ENCODE measurements at regions not wholly inside any gene's neighbourhood (a gene's known extent, or its start where the extent isn't known, plus 50 kb on each side); places are given as distances from the start of the nearest gene placed in this dataset.

DNA sequence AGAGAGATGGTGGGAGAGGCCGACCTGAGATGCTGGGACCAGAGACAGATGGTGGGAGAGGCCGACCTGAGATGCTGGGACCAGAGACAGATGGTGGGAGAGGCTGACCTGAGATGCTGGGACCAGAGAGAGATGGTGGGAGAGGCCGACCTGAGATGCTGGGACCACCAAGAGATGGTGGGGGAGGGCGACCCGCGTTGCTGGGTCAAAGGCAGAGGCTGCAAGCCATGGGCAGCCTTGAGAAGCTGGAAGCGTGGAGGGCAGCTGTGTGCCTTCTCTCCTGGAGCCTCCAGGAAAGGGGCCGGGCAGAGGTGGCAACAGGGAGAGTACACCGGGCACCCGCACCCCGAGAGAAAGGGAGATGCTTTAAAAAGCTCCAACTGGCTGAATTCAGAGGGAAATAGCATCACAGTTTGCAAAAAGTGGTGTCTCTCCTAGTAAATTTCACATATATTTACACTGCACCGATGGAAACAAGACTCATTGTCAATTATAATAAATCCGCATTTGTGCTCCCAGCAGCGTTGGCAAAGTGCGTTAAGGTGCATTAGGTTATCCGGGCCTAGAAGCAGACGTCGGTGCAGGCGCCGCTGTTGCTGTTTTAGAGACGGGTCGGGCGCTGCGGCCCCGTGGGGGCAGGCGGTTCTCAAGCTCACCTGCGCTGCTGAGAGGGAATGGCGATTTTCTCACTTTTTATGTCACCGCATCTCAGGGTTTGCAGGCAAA is 132.4 kb downstream of the DLL1 start:
- Histone ChIP-seq H4K20me1 (ENCODE audit: insufficient read depth) (no peaks in the 10 kb centered on the region), H3K4me2 (ENCODE audit: unreplicated experiment) (no peak overlapping the region), H2AFZ (no peak overlapping the region), H3K9ac (no peak overlapping the region), H3K9me2 (ENCODE audit: insufficient read depth) (no peaks in the 10 kb centered on the region), H3K4me3 (no peak overlapping the region), H3K27me3 (replicated peaks; ENCODE audit: insufficient read depth) (no peaks in the 10 kb centered on the region), H3K79me2 (ENCODE audit: insufficient read depth) (no peaks in the 10 kb centered on the region), H3K27ac (no peak overlapping the region), H3K36me3 (ENCODE audit: low read depth) (no peaks in the 10 kb centered on the region), H3F3A (ENCODE audit: insufficient read depth) (no peaks in the 10 kb centered on the region), H3K4me1 (ENCODE audit: insufficient read depth) (no peaks in the 10 kb centered on the region), H3K9me3 (ENCODE audit: low read depth) (no peaks in the 10 kb centered on the region)
- TF ChIP-seq EZH2 (IDR thresholded peaks at IDR 0.05; ENCODE audit: insufficient read depth, poor library complexity, severe bottlenecking): no peak
- no peak for TF ChIP-seq EZH2phosphoT487 (IDR thresholded peaks at IDR 0.05; ENCODE audit: insufficient read depth, low read depth)
- in situ Hi-C loops (cut with MboI): no loop called here
- DNase-seq: no peak
- WGBS, 2 experiments (ENCODE audit: low coverage in 1 of 2, low lambda C conversion rate in 2 of 2, missing lambda C conversion rate in 2 of 2): 65 to 69% methylated on average over 26 to 29 of the region's 29 CpGs

DNA sequence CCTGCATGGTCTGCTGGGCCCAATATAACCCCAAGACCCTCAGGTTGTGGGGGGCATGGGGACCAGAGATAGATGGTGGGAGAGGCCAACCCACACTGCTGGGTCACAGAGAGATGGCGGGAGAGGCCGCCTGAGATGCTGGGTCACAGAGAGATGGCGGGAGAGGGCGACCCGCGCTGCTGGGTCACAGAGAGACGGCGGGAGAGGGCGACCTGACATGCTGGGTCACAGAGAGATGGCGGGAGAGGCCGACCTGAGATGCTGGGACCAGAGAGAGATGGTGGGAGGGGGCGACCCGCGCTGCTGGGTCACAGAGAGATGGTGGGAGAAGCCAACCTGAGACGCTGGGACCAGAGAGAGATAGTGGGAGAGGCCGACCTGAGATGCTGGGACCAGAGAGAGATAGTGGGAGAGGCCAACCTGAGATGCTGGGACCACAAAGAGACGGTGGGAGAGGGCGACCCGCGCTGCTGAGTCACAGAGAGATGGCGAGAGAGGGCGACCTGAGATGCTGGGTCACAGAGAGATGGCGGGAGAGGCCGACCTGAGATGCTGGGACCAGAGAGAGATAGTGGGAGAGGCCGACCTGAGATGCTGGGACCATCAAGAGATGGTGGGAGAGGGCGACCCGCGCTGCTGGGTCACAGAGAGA is 133.2 kb downstream of the DLL1 start:
- no peaks in the 10 kb centered on the region for H3K27me3 ChIP-seq (replicated peaks; ENCODE audit: insufficient read depth)
- TF ChIP-seq EZH2 (IDR thresholded peaks at IDR 0.05; ENCODE audit: insufficient read depth, poor library complexity, severe bottlenecking) (no peak), EZH2phosphoT487 (IDR thresholded peaks at IDR 0.05; ENCODE audit: insufficient read depth, low read depth) (no peak)
- no peak for DNase-seq
- no peak overlapping the region for H3K9ac ChIP-seq
- no peaks in the 10 kb centered on the region for H3F3A ChIP-seq (ENCODE audit: insufficient read depth)
- no peaks in the 10 kb centered on the region for H3K36me3 ChIP-seq (ENCODE audit: low read depth)
- no peak overlapping the region for H2AFZ ChIP-seq
- no peak overlapping the region for H3K4me3 ChIP-seq
- in situ Hi-C loops (cut with MboI): no loop called here
- H3K9me2 ChIP-seq (ENCODE audit: insufficient read depth): no peaks in the 10 kb centered on the region
- H3K27ac ChIP-seq: no peak overlapping the region
- WGBS, 2 experiments (ENCODE audit: low coverage in 1 of 2, low lambda C conversion rate in 2 of 2, missing lambda C conversion rate in 2 of 2): 69 to 70% methylated on average over 13 to 28 of the region's 28 CpGs
- no peaks in the 10 kb centered on the region for H4K20me1 ChIP-seq (ENCODE audit: insufficient read depth)
- H3K4me1 ChIP-seq (ENCODE audit: insufficient read depth): no peaks in the 10 kb centered on the region
- H3K9me3 ChIP-seq (ENCODE audit: low read depth): no peaks in the 10 kb centered on the region
- no peaks in the 10 kb centered on the region for H3K79me2 ChIP-seq (ENCODE audit: insufficient read depth)
- no peak overlapping the region for H3K4me2 ChIP-seq (ENCODE audit: unreplicated experiment)

DNA sequence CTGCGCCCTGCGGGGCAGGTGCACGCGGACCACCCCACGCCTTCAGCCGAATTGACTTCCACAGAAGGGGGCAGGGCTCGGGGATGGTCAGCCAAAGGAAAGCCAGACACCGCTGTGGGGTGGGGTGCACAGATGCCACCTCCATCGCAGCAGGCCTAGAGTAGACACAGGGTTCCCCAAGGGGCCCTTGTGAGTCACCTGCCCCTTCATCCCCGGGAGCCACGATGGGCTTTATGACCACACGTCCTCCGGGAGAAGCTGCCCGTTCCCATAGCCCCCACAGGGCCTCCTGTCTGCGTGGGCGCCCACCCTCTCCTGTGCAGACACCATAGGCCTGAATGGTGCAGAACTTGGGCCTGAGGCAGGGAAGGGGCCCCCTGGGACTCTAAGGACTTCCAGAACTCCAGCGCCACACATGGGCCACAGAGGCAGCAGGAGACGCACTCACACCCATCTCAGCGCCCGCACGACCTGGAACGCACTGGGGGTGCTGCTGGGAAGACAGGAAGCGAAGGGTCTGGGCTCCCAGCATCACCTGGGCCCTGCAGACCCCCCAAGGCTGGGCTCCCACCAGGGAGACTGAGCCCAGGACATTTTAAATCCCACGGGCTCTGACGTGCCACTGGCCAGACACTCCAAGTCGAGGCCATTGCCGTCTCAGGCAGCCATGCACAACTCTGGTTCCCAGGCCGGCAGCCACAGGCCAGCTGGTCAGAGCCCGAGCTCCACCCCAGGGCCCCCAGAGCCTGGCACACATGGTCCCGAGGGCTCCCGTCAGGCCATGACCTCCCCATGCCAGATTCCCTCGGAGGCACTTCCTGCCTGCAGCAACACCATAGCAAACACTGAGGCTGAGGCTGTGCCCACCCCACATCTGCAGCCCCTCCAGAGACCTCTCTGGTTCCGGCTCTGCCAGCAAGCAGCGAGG is 134.2 kb downstream of the DLL1 start:
- no peaks in the 10 kb centered on the region for H4K20me1 ChIP-seq (ENCODE audit: insufficient read depth)
- H3K4me2 ChIP-seq (ENCODE audit: unreplicated experiment): no peak overlapping the region
- no peak overlapping the region for H3K9ac ChIP-seq
- H3F3A ChIP-seq (ENCODE audit: insufficient read depth): no peaks in the 10 kb centered on the region
- WGBS, 2 experiments (ENCODE audit: low coverage in 1 of 2, low lambda C conversion rate in 2 of 2, missing lambda C conversion rate in 2 of 2): 74 to 77% methylated on average over 32 of the region's 34 CpGs
- H3K36me3 ChIP-seq (ENCODE audit: low read depth): no peaks in the 10 kb centered on the region
- TF ChIP-seq EZH2 (IDR thresholded peaks at IDR 0.05; ENCODE audit: insufficient read depth, poor library complexity, severe bottlenecking) (no peak), EZH2phosphoT487 (IDR thresholded peaks at IDR 0.05; ENCODE audit: insufficient read depth, low read depth) (no peak)
- H2AFZ ChIP-seq: no peak overlapping the region
- H3K4me1 ChIP-seq (ENCODE audit: insufficient read depth): no peaks in the 10 kb centered on the region
- no peaks in the 10 kb centered on the region for H3K9me3 ChIP-seq (ENCODE audit: low read depth)
- no peak overlapping the region for H3K27ac ChIP-seq
- no peaks in the 10 kb centered on the region for H3K9me2 ChIP-seq (ENCODE audit: insufficient read depth)
- no peaks in the 10 kb centered on the region for H3K27me3 ChIP-seq (replicated peaks; ENCODE audit: insufficient read depth)
- no peak for DNase-seq
- no peak overlapping the region for H3K4me3 ChIP-seq
- H3K79me2 ChIP-seq (ENCODE audit: insufficient read depth): no peaks in the 10 kb centered on the region
- in situ Hi-C loops (cut with MboI): no loop called here

DNA sequence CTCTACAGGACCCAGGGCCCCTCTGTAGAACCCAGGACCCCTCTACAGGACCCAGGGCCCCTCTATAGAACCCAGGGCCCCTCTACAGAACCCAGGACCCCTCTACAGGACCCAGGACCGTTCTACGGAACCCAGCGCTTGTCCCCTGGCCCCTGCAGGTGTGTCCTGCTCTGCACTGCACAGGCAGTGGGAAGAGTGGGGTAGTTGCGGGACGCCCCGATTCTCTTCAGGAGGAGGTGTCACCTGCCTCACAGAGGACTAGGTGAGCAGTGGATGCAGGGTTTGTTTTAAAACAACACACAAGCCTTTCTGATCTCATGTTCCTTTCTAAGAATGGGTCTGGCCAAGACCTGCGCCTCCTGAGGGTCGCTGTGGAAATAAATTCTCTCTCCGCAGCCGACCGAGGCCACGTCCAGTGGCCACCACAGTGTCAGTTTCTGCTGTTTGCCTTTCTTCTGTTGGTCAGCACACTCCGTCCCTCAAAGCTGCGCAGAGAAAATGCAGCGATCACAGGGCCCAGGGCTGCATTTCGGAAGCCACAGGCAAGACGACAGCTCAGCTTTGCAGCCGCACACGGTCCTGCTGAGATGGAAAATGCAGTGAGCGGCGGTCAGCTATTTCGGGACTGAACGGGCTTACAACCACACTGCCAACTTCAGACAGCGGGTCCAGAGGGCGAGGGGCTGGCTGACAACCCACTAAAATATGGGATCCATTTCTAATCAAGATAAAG is 135.2 kb downstream of the DLL1 start:
- no peaks in the 10 kb centered on the region for H3K4me1 ChIP-seq (ENCODE audit: insufficient read depth)
- no peaks in the 10 kb centered on the region for H3K9me2 ChIP-seq (ENCODE audit: insufficient read depth)
- H3K9ac ChIP-seq: no peak overlapping the region
- no peak overlapping the region for H3K4me3 ChIP-seq
- no peak overlapping the region for H3K4me2 ChIP-seq (ENCODE audit: unreplicated experiment)
- no peak for DNase-seq
- peaks cover 7% of the 10 kb centered on the region; the same call in 1 of the 2 replicates for H3K27me3 ChIP-seq (replicated peaks; ENCODE audit: insufficient read depth)
- no peak overlapping the region for H2AFZ ChIP-seq
- no peaks in the 10 kb centered on the region for H3F3A ChIP-seq (ENCODE audit: insufficient read depth)
- WGBS, 2 experiments (ENCODE audit: low coverage in 1 of 2, low lambda C conversion rate in 2 of 2, missing lambda C conversion rate in 2 of 2): 77% methylated on average over 25 of the region's 25 CpGs
- H4K20me1 ChIP-seq (ENCODE audit: insufficient read depth): no peaks in the 10 kb centered on the region
- H3K9me3 ChIP-seq (ENCODE audit: low read depth): no peaks in the 10 kb centered on the region
- in situ Hi-C loops (cut with MboI): no loop called here
- H3K27ac ChIP-seq: no peak overlapping the region
- H3K36me3 ChIP-seq (ENCODE audit: low read depth): no peaks in the 10 kb centered on the region
- no peaks in the 10 kb centered on the region for H3K79me2 ChIP-seq (ENCODE audit: insufficient read depth)
- no peak for TF ChIP-seq EZH2phosphoT487 (IDR thresholded peaks at IDR 0.05; ENCODE audit: insufficient read depth, low read depth)
- no peak for TF ChIP-seq EZH2 (IDR thresholded peaks at IDR 0.05; ENCODE audit: insufficient read depth, poor library complexity, severe bottlenecking)
